Activated T-helper 1 cell treated with anti-CD3 and anti-CD28 coated beads, Interleukin-12 subunit alpha, Interleukin-12 subunit beta, Interleukin-2, Interleukin-4 antibody, amounts not matched to agents 30 ng/mL and 10 ng/mL and 1 ng/mL, durations not matched to agents 14 hours and 24 hours and 36 hours (primary cell): ENCODE measurements at regions not wholly inside any gene's neighbourhood (a gene's known extent, or its start where the extent isn't known, plus 50 kb on each side); places are given as distances from the start of the nearest gene placed in this dataset.

Source experiments
- DNase-seq: peaks from one replicate; pipeline ENCODE4 v3.0.0; 2021; ENCODE audit warnings: low spot score
- H3K27ac Mint-ChIP-seq: one replicate; pipeline ENCODE4 v1.8.0; 2021; ENCODE audit warnings: mild to moderate bottlenecking, mixed read lengths
- H3K27me3 Mint-ChIP-seq: one replicate; pipeline ENCODE4 v1.8.0; 2022; ENCODE audit warnings: mild to moderate bottlenecking, moderate library complexity, mixed read lengths; ENCODE audit not compliant: insufficient read depth
- H3K36me3 Mint-ChIP-seq: one replicate; pipeline ENCODE4 v1.8.0; 2021; ENCODE audit warnings: low read depth, mixed read lengths
- H3K4me1 Mint-ChIP-seq: one replicate; pipeline ENCODE4 v1.8.0; 2021; ENCODE audit warnings: low read depth, mixed read lengths
- H3K4me3 Mint-ChIP-seq: one replicate; pipeline ENCODE4 v1.8.0; 2021; ENCODE audit warnings: mild to moderate bottlenecking, moderate library complexity, mixed read lengths
- H3K9me3 Mint-ChIP-seq: one replicate; pipeline ENCODE4 v1.8.0; 2021; ENCODE audit warnings: mixed read lengths
- intact Hi-C: fragments of 100-400 bp; cut with micrococcal nuclease; formaldehyde crosslinking; loops from one replicate; pipeline ENCODE4 v1.15.1; 2024

DNA sequence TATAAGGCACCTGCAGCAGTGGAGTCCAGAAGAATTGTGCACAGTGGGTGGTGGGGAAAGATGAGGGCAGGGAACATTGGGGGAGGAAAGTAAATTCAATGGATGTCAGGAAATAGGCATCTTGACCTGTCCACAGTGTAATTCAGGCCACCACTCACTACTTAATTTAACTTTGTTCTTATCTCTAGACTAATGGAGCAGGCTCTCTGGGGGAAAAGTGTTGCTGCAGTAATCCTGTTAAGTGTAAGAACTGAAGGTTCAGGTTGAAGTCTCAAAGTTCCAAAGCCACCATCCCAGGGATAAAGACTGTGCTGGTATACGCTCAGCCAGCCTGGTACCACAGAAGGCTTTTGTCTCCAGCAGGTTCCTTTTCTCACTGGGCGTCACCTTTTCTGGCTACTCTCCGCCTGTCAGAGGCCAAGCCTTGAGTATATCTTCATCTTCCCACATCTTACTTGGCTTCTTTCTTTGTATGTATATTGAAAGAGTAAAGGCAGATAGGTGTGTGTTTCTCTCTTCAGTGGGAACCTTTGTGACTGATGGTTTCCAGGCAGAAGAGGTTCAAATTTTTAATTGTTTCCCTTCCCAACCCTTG, 150.9 kb upstream of the DMRT1 start:
- H3K27me3 Mint-ChIP-seq: peaks cover 4% of the 10 kb centered on the region
- H3K4me1 Mint-ChIP-seq: no peaks in the 10 kb centered on the region
- no peak for DNase-seq
- no peak overlapping the region for H3K27ac Mint-ChIP-seq
- H3K9me3 Mint-ChIP-seq: no peaks in the 10 kb centered on the region
- no peaks in the 10 kb centered on the region for H3K36me3 Mint-ChIP-seq
- no peak overlapping the region for H3K4me3 Mint-ChIP-seq
- intact Hi-C loops: no loop called here

DNA sequence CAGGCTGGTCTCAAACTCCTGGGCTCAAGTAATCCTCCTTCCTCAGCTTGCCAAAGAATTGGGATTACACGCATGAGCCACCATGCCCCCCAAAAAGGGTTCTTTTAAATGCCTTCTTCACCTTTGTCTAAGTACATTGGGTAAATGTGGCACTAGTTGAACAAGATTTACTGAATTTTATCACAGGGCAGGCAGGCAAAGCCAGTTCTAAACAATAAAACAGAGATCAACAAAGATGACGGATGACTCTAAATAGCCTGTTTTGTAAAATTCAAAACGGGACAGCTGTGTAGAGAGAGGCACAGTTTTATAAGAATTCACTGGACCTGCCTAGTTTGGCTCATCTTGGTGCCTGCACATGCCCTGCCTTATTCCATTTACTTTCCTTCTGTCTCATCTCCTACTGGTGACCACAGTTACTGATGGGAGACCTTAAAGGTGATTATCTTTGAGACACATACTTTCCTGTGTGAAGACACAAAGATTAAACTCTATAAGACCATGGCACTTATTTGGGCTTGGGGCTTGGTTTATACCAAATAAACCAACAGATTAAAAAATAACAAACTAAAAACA, 149.6 kb upstream of the DMRT1 start:
- Mint-ChIP-seq H3K4me3 (no peak overlapping the region), H3K27me3 (peaks cover 3% of the 10 kb centered on the region), H3K4me1 (no peaks in the 10 kb centered on the region), H3K9me3 (no peaks in the 10 kb centered on the region), H3K27ac (no peak overlapping the region), H3K36me3 (no peaks in the 10 kb centered on the region)
- intact Hi-C loops: no loop called here
- DNase-seq: no peak

DNA sequence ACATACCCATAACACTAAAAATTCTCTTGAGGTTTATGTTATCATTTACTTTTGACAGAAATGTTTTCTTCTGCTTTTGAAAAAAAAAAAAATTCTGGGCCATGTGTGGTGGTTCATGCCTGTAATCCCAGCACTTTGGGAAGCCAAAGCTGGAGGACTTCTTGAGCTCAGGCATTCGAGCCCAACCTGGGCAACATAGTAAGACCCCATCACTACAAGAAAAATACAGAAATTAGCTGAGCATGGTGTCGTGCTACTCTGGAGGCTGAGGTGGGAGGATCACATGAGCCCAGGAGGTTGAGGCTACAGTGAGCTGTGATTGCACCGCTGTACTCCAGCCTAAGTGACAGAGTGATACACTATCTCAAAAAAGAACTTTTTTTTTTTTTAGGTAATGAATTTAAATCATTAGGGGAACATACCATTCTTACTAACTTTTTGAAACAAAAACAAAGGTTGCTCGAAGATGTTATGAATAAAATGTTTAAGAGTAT, 148.8 kb upstream of the DMRT1 start:
- H3K4me1 Mint-ChIP-seq: no peaks in the 10 kb centered on the region
- intact Hi-C loops: no loop called here
- no peak for DNase-seq
- peaks cover 3% of the 10 kb centered on the region for H3K27me3 Mint-ChIP-seq
- H3K4me3 Mint-ChIP-seq: no peak overlapping the region
- no peak overlapping the region for H3K27ac Mint-ChIP-seq
- no peaks in the 10 kb centered on the region for H3K36me3 Mint-ChIP-seq
- no peaks in the 10 kb centered on the region for H3K9me3 Mint-ChIP-seq

DNA sequence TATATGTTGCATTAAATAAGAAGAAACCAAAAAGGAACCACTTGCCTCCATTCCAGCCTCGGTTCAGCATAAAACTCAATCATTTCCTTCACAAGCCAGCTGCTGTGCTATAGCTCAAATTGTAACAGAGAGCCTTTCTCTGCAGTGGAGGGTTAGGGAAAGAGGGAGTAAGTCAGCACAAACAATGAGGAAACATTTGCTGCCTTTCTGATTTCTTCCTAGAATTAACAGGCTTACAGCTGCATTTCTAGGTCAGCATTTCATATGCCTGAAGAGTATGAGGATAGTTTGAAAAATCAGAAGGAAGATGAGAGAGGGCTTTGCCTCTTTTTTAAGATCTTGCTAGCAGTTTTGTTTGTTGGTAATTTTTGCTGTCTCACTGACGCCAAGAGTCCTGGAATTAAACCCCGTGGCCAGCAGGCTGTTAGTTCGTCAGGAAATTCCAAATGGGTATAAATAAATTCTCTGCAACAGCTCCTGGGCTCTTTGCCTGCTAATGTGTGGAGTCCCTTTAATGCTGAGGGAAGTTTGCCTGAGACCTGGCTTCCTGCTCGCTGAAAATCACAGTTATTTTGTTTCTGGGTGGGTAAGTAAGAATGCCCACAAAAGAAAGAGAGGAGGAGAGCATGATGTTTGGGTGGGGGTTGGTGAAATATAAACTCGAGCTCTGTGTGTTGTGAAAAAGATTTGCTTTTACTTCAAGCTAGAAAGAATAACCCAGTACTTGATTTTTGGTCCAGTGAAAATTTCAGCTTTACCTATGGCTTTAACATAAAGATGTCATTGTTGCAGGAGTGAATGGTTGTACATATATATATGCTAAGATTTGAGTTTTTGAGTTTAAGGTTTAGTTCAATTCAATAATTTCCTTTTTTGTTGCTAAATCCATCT, 148.1 kb upstream of the DMRT1 start:
- Mint-ChIP-seq H3K27me3 (peaks cover 3% of the 10 kb centered on the region), H3K9me3 (no peaks in the 10 kb centered on the region), H3K4me1 (no peaks in the 10 kb centered on the region), H3K4me3 (no peak overlapping the region), H3K27ac (no peak overlapping the region), H3K36me3 (no peaks in the 10 kb centered on the region)
- DNase-seq: no peak
- intact Hi-C loops: no loop called here

DNA sequence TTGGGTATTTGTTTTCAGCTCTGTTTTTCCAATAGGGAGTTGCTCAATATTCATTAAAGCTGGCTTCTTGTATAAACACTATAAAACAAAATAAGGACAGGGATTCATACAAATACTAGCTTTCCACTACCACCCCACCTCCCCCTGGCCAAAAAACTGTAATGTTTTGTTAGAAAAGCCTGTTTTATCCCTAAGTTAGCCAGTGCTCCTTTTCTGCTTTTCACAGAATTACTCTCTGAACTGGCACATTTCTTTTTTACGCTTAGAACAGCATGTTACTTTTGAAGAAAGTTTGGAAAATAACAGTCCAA, 147.4 kb upstream of the DMRT1 start:
- DNase-seq: no peak
- no peak overlapping the region for H3K4me3 Mint-ChIP-seq
- no peaks in the 10 kb centered on the region for H3K4me1 Mint-ChIP-seq
- H3K36me3 Mint-ChIP-seq: no peaks in the 10 kb centered on the region
- H3K9me3 Mint-ChIP-seq: no peaks in the 10 kb centered on the region
- H3K27me3 Mint-ChIP-seq: peaks cover 7% of the 10 kb centered on the region
- intact Hi-C loops: no loop called here
- no peak overlapping the region for H3K27ac Mint-ChIP-seq

DNA sequence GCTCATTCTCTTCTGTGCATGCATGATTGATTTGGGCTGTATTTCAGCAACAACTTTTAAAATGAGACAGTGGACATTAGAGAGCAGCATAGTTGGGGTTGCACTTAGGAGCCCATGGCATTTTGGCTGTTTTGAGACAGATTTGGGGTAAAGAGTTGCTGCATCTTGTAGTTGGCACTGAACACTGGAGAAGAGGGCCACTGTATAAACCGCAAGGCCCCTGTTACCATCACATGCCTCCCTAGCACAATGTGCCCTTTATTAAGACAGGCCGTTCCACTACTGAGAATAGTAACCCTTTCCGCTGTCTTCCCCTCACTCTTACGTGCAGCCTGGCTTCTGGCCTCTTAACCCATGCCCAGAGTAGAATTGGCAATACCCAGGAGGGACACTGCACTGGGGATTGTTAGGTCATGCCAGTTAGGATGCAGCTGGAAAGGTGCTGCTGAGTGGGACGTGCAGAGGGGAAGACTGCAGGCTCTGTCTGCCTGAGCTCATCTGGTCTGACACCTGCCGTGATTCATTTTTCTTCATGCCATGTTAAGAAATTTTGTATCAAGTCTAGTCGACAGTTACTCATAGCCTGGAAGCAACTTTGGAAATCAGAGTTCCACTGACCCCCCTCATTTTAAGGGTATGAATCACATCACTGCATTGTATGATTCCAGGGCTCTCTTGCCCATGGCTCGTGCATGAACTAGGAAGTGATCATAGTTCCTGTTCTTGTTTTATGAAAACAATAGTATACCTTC, 146.9 kb upstream of the DMRT1 start:
- peaks cover 9% of the 10 kb centered on the region for H3K27me3 Mint-ChIP-seq
- H3K36me3 Mint-ChIP-seq: no peaks in the 10 kb centered on the region
- no peaks in the 10 kb centered on the region for H3K4me1 Mint-ChIP-seq
- H3K4me3 Mint-ChIP-seq: no peak overlapping the region
- intact Hi-C loops: no loop called here
- no peak for DNase-seq
- no peak overlapping the region for H3K27ac Mint-ChIP-seq
- no peaks in the 10 kb centered on the region for H3K9me3 Mint-ChIP-seq

DNA sequence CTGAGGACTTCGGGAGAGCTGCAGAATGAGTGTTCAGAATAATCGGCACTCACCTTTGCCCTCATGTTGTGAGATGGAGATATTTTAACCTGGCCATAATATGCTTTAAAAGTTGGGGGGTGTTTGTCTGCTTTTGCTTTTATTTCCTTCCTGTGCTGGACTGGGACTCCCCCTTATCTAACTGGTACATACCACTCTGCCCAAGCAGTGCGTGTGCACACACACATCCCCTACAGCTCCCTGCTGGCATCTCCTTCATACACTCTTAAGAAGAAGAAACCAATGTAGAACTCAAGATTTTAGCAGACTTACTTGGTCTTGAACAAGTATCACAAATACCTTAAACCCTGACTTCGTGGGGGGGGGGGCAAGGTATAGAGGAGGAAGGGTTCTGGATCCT, 146.2 kb upstream of the DMRT1 start:
- intact Hi-C loops: no loop called here
- H3K9me3 Mint-ChIP-seq: no peaks in the 10 kb centered on the region
- H3K27ac Mint-ChIP-seq: no peak overlapping the region

DNA sequence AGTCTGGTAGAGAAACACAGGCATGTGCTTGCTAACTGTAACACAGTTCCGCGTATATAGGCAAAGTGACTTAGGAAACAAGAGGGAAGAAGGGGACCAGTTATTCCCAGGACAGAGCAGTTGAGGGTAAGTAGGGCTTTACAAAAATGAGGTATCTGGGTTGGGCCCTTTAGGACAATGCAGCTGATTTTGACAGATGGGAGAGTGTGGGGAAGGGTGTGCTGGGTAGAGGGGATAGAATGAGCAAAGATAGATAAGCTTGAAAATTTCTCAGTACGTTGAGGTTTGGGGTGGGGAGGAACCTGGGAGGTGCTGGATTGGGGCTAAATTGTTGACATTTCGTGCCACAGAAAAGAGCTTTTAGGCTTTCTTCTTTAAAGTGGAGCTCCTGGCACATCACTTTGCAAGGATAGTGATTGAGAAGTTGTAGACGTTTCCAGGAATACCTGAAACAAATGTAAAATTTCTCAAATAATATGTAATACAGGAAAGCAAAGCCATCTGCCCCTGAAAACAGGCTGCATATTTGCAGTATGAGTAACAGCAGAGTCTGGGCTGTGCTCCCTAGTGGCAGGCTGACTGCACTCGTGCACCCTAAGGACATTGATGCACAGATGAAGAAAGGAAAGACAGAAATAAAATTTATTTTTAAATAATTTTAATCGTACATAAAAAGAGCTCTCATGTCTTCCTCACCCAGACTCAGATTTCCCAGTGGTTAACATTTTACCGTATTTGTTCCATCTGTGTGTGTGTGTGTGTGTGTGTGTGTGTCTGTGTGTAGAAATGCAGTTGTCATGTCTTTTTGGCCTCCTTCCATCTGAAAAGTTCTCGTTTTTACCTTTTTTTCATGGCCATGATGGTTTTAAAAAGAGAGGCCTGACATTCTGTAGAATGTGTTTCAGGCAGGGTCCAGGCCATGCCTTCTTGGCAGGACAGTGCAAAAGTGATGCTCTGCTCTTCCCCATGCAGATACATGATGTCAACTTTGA, 144.9 kb upstream of the DMRT1 start:
- intact Hi-C loops: no loop called here
- H3K27me3 Mint-ChIP-seq: peaks cover 20% of the 10 kb centered on the region
- no peak overlapping the region for H3K4me3 Mint-ChIP-seq
- H3K27ac Mint-ChIP-seq: no peak overlapping the region
- no peaks in the 10 kb centered on the region for H3K36me3 Mint-ChIP-seq
- no peak for DNase-seq
- H3K9me3 Mint-ChIP-seq: no peaks in the 10 kb centered on the region
- no peaks in the 10 kb centered on the region for H3K4me1 Mint-ChIP-seq

More for the DNA sequence above, 146.2 kb upstream of the DMRT1 start:
- DNase-seq: no peak
- H3K4me1 Mint-ChIP-seq: no peaks in the 10 kb centered on the region
- H3K27me3 Mint-ChIP-seq: peaks cover 11% of the 10 kb centered on the region
- H3K36me3 Mint-ChIP-seq: no peaks in the 10 kb centered on the region
- H3K4me3 Mint-ChIP-seq: no peak overlapping the region

DNA sequence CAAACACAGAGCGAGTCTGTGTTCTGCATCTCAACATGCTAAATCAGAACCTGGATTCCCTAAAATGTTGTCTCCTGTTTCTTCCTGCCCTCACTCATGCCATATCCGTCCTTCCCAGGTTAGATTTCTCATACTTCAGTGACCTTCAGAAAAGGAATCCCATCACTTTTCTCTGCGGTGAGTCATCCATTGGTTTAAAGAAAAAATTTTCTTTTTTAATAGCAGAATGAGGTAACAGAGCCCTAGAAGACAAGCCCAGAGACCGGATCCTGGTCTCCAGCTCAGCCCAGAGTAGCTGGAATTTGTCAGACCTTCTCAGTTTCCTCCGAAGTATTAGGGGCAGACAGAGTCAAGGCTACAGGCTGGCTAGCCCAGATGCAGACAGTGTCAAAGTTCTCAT, 143.2 kb upstream of the DMRT1 start:
- intact Hi-C loops: no loop called here
- H3K4me1 Mint-ChIP-seq: no peaks in the 10 kb centered on the region
- no peaks in the 10 kb centered on the region for H3K9me3 Mint-ChIP-seq
- H3K27ac Mint-ChIP-seq: no peak overlapping the region
- H3K27me3 Mint-ChIP-seq: peaks cover 21% of the 10 kb centered on the region
- no peak for DNase-seq
- H3K36me3 Mint-ChIP-seq: no peaks in the 10 kb centered on the region
- no peak overlapping the region for H3K4me3 Mint-ChIP-seq

DNA sequence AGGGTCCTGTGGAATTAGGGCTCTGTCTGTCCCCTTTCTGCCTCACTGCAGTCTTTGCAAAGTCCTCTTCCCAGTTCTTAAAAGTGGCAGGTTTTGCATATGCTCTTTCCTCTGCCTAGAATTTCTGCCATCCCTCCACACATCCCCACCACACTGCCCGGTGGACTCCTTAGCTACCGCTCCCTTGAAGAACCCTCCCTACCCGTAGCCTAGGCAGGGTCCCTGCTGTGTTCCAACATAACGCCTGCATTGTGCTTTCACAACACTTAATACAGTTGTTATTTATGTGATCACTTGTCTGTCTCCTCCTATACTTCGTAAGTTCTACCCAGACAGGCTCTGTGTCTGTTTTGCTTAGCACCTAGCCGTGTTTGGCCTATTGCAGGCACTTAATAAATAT, 142.5 kb upstream of the DMRT1 start:
- intact Hi-C loops: no loop called here
- Mint-ChIP-seq H3K4me3 (no peak overlapping the region), H3K9me3 (no peaks in the 10 kb centered on the region), H3K27ac (no peak overlapping the region), H3K36me3 (no peaks in the 10 kb centered on the region), H3K27me3 (peaks cover 21% of the 10 kb centered on the region), H3K4me1 (no peaks in the 10 kb centered on the region)
- DNase-seq: no peak

DNA sequence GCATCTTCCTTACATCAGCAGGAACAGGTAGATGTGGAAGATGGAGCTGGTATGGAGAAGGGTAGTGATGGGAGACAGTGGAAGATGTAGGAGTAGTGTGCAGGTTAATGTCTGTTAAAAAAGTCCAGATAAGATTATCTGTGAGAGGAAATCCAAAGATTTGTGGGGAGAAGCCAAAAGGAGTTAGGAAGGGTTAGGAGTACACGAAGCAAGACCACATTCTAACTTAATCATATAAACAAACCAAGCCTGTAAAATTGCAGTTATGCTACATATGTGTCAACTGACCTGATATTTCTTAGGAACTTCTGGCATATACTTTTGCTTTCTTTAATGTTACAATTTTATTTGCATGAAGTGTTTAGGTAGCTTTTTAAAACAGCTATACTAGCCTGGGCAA, 142.1 kb upstream of the DMRT1 start:
- DNase-seq: no peak
- H3K27ac Mint-ChIP-seq: no peak overlapping the region
- no peaks in the 10 kb centered on the region for H3K4me1 Mint-ChIP-seq
- H3K4me3 Mint-ChIP-seq: no peak overlapping the region
- no peaks in the 10 kb centered on the region for H3K9me3 Mint-ChIP-seq
- no peaks in the 10 kb centered on the region for H3K36me3 Mint-ChIP-seq
- intact Hi-C loops: no loop called here
- peaks cover 21% of the 10 kb centered on the region for H3K27me3 Mint-ChIP-seq
